Nephron progenitor cell (in vitro differentiated cells): ENCODE measurements at regions not wholly inside any gene's neighbourhood (a gene's known extent, or its start where the extent isn't known, plus 50 kb on each side); places are given as distances from the start of the nearest gene placed in this dataset.
"Not testable (repeated sequence)": the region's sequence is repeated elsewhere in the genome, so short reads cannot be mapped to it uniquely, and the experiment has no call there.

Experiments
- DNase-seq: peaks from one replicate; pipeline ENCODE4 v3.0.0; 2021
- H3K27ac Mint-ChIP-seq: 2 replicates; pipeline ENCODE4 v1.8.0; 2021; ENCODE audit warnings: mild to moderate bottlenecking, moderate library complexity, mixed read lengths
- H3K27me3 Mint-ChIP-seq: 2 replicates; pipeline ENCODE4 v1.8.0; 2021; ENCODE audit warnings: mild to moderate bottlenecking, low read depth, mixed read lengths; ENCODE audit not compliant: poor library complexity
- H3K36me3 Mint-ChIP-seq: 2 replicates; pipeline ENCODE4 v1.8.0; 2021; ENCODE audit warnings: low read depth, mixed read lengths
- H3K4me1 Mint-ChIP-seq: 2 replicates; pipeline ENCODE4 v1.8.0; 2021; ENCODE audit warnings: mixed read lengths
- H3K4me3 Mint-ChIP-seq: 2 replicates; pipeline ENCODE4 v1.8.0; 2021; ENCODE audit warnings: mild to moderate bottlenecking, moderate library complexity, mixed read lengths
- H3K9me3 Mint-ChIP-seq: 2 replicates; pipeline ENCODE4 v1.8.0; 2021; ENCODE audit warnings: mild to moderate bottlenecking, moderate library complexity, mixed read lengths
- CTCF ChIP-seq: fragments of 200-600 bp; sonication (generic); IDR thresholded peaks from 2 replicates; pipeline ENCODE4 v1.5.0; 2021; ENCODE audit warnings: antibody characterized with exemption

- peaks cover 27% of the 10 kb centered on the region for H3K36me3 Mint-ChIP-seq
- H3K27ac Mint-ChIP-seq: no peak overlapping the region
- TF ChIP-seq CTCF: no peak
- peaks cover 53% of the 10 kb centered on the region for H3K9me3 Mint-ChIP-seq
- peaks cover 5% of the 10 kb centered on the region for H3K27me3 Mint-ChIP-seq
- peaks cover 9% of the 10 kb centered on the region for H3K4me1 Mint-ChIP-seq
- no peak for DNase-seq
- H3K4me3 Mint-ChIP-seq: no peak overlapping the region
These were observed 74.0 kb upstream of the SNX9 start for GRCh38 chr6:157748839-157749571.

- DNase-seq, H3K27me3 Mint-ChIP-seq, H3K4me3 Mint-ChIP-seq, H3K27ac Mint-ChIP-seq: not testable (repeated sequence)
- peaks cover 60% of the 10 kb centered on the region for H3K9me3 Mint-ChIP-seq
- H3K4me1 Mint-ChIP-seq: peaks cover 20% of the 10 kb centered on the region
- H3K36me3 Mint-ChIP-seq: peaks cover 27% of the 10 kb centered on the region
These were observed 72.1 kb upstream of the SNX9 start for GRCh38 chr6:157750973-157751372.

GRCh38 chr6:157751547-157752200 lies 71.4 kb upstream of the SNX9 start:
- H3K4me1 Mint-ChIP-seq: peaks cover 27% of the 10 kb centered on the region
- no peak for TF ChIP-seq CTCF
- peaks cover 55% of the 10 kb centered on the region for H3K9me3 Mint-ChIP-seq
- peaks cover 23% of the 10 kb centered on the region for H3K36me3 Mint-ChIP-seq
- peaks cover 9% of the 10 kb centered on the region for H3K27me3 Mint-ChIP-seq
- no peak overlapping the region for H3K27ac Mint-ChIP-seq
- DNase-seq: no peak
- no peak overlapping the region for H3K4me3 Mint-ChIP-seq

- not testable (repeated sequence) for H3K27ac Mint-ChIP-seq, H3K4me3 Mint-ChIP-seq, DNase-seq
- peaks cover 46% of the 10 kb centered on the region for H3K9me3 Mint-ChIP-seq
- peaks cover 23% of the 10 kb centered on the region for H3K36me3 Mint-ChIP-seq
- H3K27me3 Mint-ChIP-seq: peaks cover 13% of the 10 kb centered on the region
- peaks cover 31% of the 10 kb centered on the region for H3K4me1 Mint-ChIP-seq
These were observed 70.2 kb upstream of the SNX9 start for GRCh38 chr6:157752879-157753278.

GRCh38 chr6:157753291-157753690 lies 69.8 kb upstream of the SNX9 start:
- no peak for DNase-seq
- Mint-ChIP-seq H3K4me3 (no peak overlapping the region), H3K4me1 (peaks cover 35% of the 10 kb centered on the region), H3K36me3 (peaks cover 23% of the 10 kb centered on the region), H3K9me3 (peaks cover 46% of the 10 kb centered on the region), H3K27me3 (peaks cover 13% of the 10 kb centered on the region), H3K27ac (no peak overlapping the region)
- no peak for TF ChIP-seq CTCF

GRCh38 chr6:157753801-157754200 lies 69.2 kb upstream of the SNX9 start:
- Mint-ChIP-seq H3K36me3 (peaks cover 23% of the 10 kb centered on the region), H3K9me3 (peaks cover 46% of the 10 kb centered on the region), H3K4me1 (peaks cover 40% of the 10 kb centered on the region), H3K27me3 (peaks cover 14% of the 10 kb centered on the region)
- H3K4me3 Mint-ChIP-seq, DNase-seq, H3K27ac Mint-ChIP-seq: not testable (repeated sequence)

- peaks cover 15% of the 10 kb centered on the region for H3K27me3 Mint-ChIP-seq
- peaks cover 43% of the 10 kb centered on the region for H3K4me1 Mint-ChIP-seq
- no peak overlapping the region for H3K27ac Mint-ChIP-seq
- no peak for DNase-seq
- H3K9me3 Mint-ChIP-seq: peaks cover 46% of the 10 kb centered on the region
- H3K4me3 Mint-ChIP-seq: no peak overlapping the region
- TF ChIP-seq CTCF: no peak
- H3K36me3 Mint-ChIP-seq: peaks cover 23% of the 10 kb centered on the region
These were observed 68.7 kb upstream of the SNX9 start for GRCh38 chr6:157754351-157754750.
